NCI-H2196 treated with DMSO at 0.1 percent for 48 hours (cell line): ENCODE measurements at regions not wholly inside any gene's neighbourhood (a gene's known extent, or its start where the extent isn't known, plus 50 kb on each side); places are given as distances from the start of the nearest gene placed in this dataset.
"Not testable (repeated sequence)": the region's sequence is repeated elsewhere in the genome, so short reads cannot be mapped to it uniquely, and the experiment has no call there.

Experiments
- DNase-seq: peaks from one replicate; lab custom pipeline; 2025; ENCODE audit not compliant: unreplicated experiment; lab: John Stamatoyannopoulos, UW

GRCh38 chr6:19892260-19892659, 55.1 kb downstream of the ID4 start:
- peak; percentile 97 for DNase-seq

DNA sequence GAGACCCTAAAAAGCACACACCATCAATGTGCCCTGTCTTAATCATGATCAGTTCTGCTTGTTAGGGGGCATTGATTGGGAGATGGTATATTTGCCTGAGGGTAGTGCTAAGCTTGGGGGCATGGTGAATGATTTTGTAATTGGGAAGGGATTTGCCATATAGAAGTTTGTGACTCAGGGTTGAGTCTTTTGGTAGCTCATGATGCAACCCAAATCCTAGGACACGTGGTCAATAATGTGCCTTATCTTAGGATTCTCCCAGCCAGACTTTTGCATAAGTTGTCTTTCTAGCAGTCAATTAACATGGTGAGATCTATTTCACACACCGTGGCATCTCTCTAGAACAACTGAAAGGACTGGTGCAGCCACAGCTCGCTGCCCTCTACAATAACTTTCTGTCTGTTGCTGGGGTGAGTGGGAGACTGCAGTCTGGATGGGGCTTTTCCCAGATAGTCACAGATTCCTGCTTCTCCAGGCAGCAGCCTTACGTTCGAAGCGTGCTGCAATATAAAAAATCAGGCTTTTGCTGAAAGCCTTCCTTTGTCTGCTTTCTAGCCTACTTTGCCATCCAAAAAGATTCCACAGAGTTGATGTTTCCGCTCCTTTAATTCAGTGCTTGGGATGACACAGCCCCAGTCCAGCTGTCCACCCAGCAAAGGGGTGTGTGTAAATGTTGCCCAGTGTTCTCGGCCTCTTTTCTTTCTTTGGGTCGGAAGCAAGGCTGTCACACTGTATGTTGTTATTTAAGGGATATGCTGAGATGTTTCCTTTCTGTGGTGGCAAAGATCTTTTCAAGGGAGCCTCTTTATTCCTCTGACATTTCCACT, 58.9 kb downstream of the ID4 start:
- no peak for DNase-seq

DNA sequence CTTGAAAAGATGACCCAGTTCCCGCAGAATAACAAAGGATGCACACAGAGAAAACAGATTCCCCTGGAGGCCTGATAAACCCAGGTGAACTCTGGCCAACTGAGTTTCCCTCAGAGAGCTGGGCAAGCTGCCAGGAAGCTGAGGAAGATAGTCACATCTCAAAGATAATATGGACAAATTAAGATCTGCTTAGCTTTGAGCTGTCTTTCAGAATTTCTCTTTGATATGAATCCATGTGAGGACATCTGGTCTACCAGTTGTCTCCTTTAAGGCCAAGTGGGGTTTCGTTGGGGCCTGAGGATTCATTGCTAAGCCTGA, 59.5 kb downstream of the ID4 start:
- DNase-seq, result peak; percentile 15

- DNase-seq, result no peak
Observed at GRCh38 chr6:19898141-19898740, 61.1 kb downstream of the ID4 start.

DNA sequence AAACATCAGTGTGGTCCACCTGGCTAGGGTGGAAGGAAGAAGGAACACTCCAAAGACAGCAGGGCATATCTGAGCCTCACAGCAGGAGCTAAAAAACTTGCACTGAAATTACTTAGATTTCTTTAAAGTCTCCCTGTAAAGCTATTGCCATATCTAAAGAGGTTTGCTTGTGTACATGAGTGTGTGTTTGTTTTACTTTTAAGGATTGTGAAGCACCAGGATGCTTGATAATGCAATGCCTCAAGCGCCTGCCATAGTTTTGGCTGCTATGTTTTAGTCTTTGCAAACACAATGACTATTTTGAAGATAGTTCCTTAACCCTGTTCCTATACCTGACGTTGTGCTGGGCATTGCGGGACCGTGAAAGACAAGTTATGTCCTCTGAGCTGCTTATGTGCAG, 65.0 kb downstream of the ID4 start:
- no peak for DNase-seq

- DNase-seq, result not testable (repeated sequence)
Observed at GRCh38 chr6:19904408-19904807, 67.2 kb downstream of the ID4 start.

GRCh38 chr6:19905584-19905983, 68.4 kb downstream of the ID4 start:
- DNase-seq, result no peak

DNA sequence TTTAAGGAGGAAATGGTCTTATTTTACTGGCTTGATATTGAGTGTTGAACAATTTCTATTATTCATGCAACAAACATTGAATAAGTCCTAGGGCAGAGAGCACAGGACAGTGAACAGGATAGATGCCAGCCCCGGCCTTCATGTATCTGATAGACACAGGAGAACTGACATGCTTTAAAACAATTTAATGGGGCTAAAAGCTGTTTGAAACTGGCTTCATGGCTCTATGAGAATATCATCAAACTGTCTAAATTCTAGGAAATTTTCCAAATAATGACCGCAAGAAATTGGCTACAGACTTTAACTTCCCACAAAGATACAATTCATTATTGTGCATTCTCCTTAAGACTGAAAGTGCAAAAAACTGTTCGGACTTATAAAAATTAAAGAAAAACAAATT, 69.0 kb downstream of the ID4 start:
- no peak for DNase-seq

DNA sequence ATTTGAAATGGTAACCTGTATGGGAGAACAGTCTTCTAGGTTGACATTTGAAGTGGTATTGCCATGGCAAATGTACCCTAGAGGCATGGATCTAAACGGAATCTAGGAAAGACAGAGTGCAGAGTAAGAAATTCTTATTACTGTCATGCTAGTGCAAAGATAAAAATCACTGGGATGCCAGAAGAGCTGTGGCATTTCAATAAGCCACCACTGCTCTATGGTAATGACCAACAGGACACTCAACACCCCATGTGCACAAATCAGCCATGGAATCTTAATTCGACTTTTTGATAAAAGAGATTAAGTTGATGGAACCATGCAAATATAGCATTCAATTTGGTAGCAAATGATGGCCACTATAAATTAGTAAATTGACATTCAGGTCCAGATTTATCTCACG, 74.1 kb downstream of the ID4 start:
- DNase-seq, result no peak

DNA sequence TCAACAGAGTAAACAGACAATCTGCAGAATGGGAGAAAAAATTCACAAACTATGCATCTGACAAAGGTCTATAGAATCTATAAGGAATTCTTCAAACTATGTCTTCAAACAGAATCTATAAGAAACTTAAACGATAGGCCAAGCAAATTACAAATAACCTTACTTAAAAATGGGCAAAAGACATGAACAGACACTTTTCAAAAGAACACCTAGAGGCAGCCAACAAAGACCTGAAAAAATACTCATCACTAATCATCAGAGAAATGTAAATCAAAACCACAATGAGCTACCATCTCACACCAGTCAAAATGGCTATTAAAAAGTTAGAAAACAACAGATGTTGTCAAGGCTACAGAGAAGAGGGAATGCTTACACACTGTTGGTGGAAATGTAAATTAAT, 81.3 kb downstream of the ID4 start:
- DNase-seq, result no peak

GRCh38 chr6:19921786-19922185, 84.6 kb downstream of the ID4 start:
- no peak for DNase-seq

GRCh38 chr6:19925533-19925932, 88.4 kb downstream of the ID4 start:
- DNase-seq, result no peak

GRCh38 chr6:19928461-19928860, 91.3 kb downstream of the ID4 start:
- DNase-seq, result no peak

DNA sequence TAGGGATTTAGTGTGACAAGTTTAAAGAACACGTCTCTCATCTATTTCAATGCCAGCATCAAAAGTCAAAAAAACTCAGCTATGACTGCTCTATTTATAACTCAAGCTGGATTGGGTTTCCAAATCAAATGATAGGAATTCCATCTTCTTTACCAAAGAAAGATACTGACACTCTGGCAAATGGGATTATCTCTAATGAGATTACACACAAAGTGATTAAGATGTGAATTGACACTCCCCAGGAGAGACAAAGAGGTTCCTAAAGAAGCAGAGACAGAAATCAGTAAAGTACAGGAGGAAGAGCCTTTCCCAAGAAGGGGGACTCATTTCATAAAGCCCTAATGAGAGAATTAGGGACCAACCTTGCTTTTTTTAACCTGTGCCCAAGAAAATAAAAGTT, 92.1 kb downstream of the ID4 start:
- no peak for DNase-seq

GRCh38 chr6:19934996-19935591, 97.9 kb downstream of the ID4 start:
- DNase-seq, result no peak

GRCh38 chr6:19939321-19939720, 102.2 kb downstream of the ID4 start:
- DNase-seq, result not testable (repeated sequence)

- DNase-seq, result not testable (repeated sequence)
Observed at GRCh38 chr6:19939926-19940325, 102.8 kb downstream of the ID4 start.

- DNase-seq, result no peak
Observed at GRCh38 chr6:19943042-19943441, 105.9 kb downstream of the ID4 start.

DNA sequence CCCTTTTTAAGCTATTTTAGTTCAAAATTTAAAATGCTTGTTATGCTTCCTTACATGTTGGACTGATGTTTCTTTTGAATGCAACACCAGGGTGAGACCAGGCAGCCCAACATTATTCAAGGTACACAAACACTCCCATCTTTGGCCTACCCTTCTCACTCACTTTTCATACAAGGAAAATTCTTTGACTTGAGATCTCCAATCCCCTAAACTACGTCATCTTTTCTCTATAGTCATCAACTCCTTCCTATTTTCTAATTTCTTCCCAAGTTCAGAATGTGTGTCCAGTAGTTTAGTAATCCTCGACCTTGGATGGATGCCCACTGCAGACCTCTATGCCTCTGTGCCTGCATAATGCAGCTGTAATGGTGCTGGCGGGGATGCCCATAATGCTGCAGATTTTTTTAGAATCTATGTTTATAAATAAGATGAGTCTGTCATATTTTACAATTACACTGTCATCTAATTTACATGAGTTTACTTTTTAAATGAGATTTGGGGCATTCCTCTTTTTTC, 108.7 kb downstream of the ID4 start:
- no peak for DNase-seq

- DNase-seq, result no peak
Observed at GRCh38 chr6:19949155-19949554, 112.0 kb downstream of the ID4 start.

GRCh38 chr6:19964115-19964514, 126.9 kb downstream of the ID4 start:
- no peak for DNase-seq

DNA sequence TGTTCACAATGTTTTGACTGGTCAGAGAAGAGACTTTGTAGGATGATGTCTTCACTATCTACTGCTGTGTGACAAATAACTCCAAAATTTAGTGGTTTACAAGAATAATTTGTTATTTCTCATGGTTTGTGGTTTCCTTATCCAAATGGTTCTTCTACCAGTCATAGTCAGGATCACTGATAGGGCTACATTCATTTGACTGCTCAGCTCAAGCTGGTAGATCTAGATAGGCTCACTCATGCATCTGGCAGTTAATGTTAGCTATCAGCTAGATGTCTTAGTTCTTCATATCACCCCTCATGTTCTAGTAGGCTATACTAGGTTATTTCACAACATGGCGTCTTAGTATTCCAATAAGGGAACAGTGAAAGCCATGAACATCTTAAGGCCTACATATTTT, 131.0 kb downstream of the ID4 start:
- DNase-seq, result no peak
